GM21576 (cell line): ENCODE measurements at regions not wholly inside any gene's neighbourhood (a gene's known extent, or its start where the extent isn't known, plus 50 kb on each side); places are given as distances from the start of the nearest gene placed in this dataset.
"Not testable (repeated sequence)": the region's sequence is repeated elsewhere in the genome, so short reads cannot be mapped to it uniquely, and the experiment has no call there.

Experiments
- ATAC-seq: cut with Tn5 transposase; IDR thresholded peaks from one replicate; pipeline ENCODE4 v1.9.1; 2021; ENCODE audit warnings: mild to moderate bottlenecking, moderate library complexity; ENCODE audit not compliant: unreplicated experiment

DNA sequence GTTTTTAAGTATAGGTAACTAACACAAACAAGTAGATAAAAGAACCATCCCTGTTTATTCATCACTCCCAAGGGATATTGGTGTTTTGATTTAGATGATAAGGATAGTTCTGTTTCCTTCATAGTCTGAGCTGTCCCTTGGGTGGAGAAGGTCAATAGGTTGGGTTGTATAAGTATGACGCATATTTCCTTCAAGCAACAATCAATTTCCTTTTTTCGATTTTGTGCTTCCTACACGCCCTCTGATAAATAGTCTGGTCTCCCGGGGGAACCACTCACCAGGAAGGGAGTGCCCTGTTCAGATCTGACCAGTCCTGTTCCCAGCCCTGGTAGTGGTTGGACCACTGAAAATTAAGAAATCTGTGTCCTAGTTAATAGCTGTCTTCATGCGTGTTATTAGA is 378.8 kb upstream of the FAR2 start:
- no peak for ATAC-seq

DNA sequence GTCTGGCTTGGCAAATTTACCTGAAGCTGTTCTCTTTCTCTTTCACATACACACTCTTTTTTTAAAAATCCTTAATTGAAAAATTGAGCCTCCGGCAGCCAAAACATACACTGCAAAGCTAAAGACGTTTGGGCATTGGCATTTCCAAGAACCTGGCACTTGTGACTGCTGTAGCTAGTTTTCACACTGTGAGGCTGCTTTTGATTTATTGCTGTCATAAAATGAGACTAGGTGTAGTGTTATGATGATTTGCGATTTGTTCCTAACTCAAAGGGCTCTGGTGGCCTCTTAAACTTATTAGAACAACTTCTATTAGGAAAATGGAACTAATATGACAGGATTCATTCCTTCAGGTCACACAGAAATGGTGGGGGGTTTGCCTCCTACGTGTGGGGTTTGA is 377.1 kb upstream of the FAR2 start:
- no peak for ATAC-seq

GRCh38 chr12:28775556-28775955 is 373.5 kb upstream of the FAR2 start:
- ATAC-seq: no peak

GRCh38 chr12:28776220-28776619 is 372.9 kb upstream of the FAR2 start:
- no peak for ATAC-seq

DNA sequence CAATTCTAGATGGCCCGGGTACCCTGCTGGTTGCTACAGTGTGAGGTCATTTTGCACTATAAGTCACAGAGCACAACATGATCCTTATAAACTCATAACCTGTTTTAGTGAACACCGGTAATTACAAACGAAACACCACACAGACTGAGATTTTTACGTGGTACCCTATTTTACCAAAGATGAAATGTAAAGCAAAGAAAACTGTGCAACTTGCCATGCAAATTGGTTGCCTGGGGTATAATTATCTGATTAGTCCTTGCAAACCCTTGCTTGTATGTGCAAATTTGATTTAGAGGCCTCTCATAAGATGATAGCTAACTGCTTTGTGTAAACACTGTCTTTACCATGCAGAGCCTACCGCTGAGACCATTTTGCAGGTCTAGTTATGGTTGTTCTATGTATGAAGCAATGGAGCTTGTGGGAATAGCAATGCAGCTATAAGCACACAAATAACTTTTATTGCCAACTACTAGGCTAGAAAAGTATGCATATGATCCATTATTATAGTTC is 372.1 kb upstream of the FAR2 start:
- ATAC-seq: no peak

DNA sequence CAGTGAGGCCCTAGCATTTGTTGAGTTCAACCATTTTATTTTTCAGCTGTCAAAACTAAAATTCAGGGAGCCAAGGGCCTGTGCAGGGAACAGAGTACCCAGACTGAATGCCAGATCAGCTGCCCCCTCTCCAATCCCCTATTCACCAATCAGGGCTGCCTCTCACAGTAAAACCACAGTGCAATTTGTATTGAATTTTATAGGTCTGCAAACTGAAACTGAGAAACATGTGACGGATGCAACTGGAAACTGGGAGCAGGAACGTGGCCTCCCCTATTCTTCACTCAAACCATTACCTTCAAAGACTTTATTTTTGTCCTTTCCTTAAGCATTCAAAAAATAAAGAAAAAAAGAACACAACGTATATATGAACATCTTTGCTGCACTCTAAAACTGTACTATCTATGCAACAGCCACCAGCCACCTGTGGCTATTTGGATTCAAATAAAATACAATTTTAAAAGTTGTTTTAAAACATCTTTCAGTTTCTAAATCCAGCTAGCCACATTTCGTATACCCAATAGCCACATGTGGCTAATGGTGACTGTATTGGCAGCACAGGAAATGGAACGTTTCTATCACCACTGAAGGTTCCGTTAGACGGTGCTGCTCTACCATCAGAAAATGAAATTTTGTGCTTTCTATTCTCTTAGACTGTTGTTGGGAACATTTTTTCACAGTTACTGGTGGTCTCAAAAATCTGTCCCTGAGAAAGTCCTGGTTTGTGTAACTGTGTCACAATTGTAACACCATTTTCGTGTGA is 371.3 kb upstream of the FAR2 start:
- no peak for ATAC-seq

DNA sequence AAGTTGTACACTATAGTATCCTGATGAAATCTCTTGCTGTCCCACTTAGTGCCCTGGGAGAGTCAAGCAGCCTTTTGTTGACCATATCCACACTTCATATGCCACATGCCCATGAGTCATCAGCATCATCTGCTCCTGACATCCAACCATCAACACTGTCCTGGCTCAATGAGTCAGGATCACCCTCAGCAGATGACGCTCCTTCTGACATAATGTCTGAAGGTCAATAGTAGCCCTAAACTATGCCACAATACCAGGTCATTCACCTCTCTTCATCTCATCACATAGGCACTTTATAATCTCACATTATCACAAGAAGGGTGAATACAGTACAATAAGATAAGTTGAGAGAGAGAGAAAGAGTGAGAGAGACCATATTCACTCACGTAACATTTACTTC is 369.0 kb upstream of the FAR2 start:
- no peak for ATAC-seq

- ATAC-seq: no peak
Measured at GRCh38 chr12:28780960-28781359, 368.1 kb upstream of the FAR2 start.

DNA sequence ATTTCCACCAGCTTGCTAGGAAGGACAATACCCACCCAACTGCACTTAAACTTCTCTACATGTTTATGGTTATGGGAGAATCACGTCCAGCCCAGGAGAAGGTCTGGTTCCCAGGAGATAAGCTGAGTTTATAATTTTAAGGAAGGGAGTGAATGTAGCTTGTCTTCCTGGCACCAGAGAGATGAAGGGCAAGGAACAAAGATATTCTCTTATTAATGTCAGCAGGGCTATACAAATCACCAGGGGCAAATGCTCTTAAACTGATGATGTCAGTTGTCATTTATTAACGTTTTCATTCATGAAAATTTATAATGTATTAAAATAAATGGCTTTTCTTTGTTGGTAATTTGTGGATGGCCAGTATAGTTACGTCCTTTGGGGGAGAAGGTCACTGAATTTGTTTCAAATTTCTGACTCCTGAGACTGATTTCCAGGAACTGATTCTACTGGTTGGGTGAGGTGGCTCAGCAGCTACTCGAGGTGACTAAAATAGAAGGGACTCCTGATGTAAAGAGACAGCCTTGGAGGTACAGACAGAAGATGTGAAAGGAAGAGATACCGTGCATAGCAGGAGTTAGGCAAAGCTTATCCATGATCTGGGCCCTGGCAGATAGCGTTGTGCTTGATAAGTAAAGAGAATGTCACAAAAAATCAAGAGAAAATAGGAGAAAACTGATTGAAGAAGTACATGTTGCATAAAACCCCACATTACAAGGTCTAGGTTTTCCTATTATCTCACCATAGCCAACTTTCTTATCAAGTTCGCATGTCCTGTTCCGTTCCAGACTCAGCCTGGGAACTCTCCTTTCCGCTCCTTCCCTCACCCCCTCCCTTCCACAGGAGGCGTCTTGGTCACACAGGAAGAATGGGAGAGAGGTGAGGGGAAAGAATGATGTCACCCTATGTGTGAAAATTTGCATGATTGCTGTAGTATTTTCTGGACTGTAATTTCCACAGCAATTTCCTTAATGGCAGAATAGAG is 367.1 kb upstream of the FAR2 start:
- no peak for ATAC-seq

- ATAC-seq: no peak
Measured at GRCh38 chr12:28782812-28783211, 366.3 kb upstream of the FAR2 start.

GRCh38 chr12:28787151-28787550 is 361.9 kb upstream of the FAR2 start:
- ATAC-seq: no peak

DNA sequence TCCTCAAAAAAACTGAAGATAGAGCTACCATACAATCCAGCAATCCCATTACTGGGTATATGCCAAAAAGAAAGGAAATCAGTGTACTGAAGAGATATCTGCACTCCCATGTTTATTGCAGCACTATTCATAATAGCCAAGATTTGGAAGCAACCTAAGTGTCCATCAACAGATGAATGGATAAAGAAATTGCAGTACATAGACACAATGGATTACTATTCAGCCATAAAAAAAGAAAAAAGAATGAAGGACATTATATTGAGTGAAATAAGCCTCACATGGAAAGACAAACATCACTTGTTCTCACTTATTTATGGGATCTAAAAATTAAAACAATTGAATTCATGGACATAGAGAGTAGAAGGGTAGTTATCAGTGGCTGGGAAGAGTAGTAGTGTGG is 360.8 kb upstream of the FAR2 start:
- ATAC-seq: not testable (repeated sequence)

GRCh38 chr12:28793581-28794151 is 355.4 kb upstream of the FAR2 start:
- ATAC-seq: no peak

DNA sequence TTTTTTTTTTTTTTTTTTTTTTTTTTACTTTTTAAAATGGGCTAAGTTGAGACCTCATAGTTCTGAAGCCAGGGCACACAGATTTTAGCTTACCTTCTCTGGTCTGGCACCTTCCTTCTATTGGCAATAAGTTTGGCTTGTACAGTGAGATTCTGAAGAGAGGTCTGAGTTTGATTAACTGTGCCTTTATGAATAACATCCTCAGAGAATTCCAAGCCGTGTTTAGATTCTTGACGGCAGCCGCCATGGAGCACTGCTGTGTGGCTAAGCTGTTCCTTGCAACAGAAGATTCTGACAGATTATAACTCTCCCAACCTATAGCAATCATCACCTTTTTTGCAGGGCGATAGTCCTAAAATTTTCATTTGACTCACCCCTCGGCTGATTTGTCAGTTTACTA is 354.9 kb upstream of the FAR2 start:
- no peak for ATAC-seq

DNA sequence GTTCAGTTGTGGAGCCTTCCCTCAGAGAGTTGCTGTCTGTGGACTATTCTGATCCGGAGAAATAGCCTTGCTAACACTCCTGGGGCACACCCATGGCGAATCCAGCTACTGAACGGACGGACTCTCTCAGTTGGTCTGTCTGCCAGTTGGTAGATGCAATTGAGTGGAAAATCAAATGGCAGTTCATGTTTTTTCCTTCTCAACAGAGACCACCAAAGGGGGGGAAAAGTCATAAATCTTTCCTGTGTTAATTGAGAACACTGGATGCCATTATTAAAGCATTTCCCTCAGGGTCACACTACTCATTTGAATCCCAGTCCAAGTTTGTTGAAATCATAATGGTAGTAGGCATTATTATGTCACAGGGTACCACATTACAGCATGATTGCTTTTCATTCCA is 354.3 kb upstream of the FAR2 start:
- no peak for ATAC-seq

DNA sequence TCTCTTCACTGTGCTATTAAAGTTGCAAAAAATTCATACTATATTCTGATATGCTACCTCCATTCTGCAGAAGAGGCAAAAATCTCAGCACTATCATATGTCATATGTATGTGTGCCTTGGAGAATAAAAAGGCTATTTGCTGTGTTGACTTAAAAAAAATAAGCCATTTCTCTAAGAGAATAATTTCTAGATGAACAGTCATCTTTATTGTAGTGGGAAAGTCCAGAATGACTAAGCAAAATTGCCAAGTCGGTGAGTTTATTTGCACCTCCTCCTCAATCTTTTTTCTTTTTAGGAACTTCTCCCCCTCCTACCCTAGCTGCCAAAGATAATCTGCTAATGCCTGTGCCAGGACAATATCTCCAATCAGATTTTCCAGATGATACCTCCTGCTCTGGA is 353.8 kb upstream of the FAR2 start:
- ATAC-seq: no peak

- ATAC-seq: no peak
Measured at GRCh38 chr12:28799348-28799747, 349.7 kb upstream of the FAR2 start.

DNA sequence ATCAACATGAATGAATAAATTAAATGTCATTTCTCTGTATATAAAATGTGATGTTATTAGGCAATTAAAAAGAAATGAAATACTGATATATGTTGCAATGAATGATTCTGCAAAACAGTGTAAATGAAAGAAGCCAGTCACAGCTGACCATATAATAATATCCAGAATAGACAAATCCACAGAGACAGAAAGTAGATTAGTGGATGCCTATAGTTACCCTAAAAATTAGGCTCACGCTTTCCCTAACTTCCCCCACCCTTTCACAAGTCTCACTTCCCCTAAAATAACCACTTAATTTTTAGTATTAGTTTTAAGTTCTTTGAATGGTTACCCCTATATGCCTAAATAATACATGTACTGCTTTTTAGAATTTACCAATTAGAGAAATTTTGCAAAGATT is 348.9 kb upstream of the FAR2 start:
- peak; percentile 74 for ATAC-seq

- no peak for ATAC-seq
Measured at GRCh38 chr12:28802706-28803438, 346.2 kb upstream of the FAR2 start.

- no peak for ATAC-seq
Measured at GRCh38 chr12:28807535-28807934, 341.5 kb upstream of the FAR2 start.

GRCh38 chr12:28811457-28811856 is 337.6 kb upstream of the FAR2 start:
- ATAC-seq: no peak
